ENCODE measurements at regions not wholly inside any gene's neighbourhood (a gene's known extent, or its start where the extent isn't known, plus 50 kb on each side); places are given as distances from the start of the nearest gene placed in this dataset.

DNA sequence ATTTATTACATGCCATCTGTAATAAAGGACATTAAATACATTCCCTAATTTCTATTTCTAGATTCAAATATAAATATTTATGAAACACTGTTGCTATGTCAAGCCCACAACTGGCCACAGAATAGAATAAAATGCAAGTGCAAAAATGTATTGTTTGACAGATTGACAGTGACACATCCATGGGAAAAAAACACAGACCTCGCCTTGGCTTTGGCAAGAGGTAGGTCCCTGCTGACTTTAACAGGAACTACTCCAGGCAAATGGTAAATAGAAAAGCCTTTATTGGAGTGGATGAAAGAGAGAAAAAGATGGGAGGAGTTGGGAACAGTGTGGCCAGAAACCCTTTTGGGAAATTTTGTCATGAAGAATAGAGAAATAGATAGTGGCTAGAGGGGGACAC is 622.9 kb downstream of the UTRN start:
- no peak for DNase-seq (ENCODE audit: low spot score)
- no peak overlapping the region for H3K27ac ChIP-seq
- ChIA-PET CTCF (no interaction called here), POLR2A (ENCODE audit: low non-redundant PET) (no interaction called here)
- TF ChIP-seq, protein P1, sequence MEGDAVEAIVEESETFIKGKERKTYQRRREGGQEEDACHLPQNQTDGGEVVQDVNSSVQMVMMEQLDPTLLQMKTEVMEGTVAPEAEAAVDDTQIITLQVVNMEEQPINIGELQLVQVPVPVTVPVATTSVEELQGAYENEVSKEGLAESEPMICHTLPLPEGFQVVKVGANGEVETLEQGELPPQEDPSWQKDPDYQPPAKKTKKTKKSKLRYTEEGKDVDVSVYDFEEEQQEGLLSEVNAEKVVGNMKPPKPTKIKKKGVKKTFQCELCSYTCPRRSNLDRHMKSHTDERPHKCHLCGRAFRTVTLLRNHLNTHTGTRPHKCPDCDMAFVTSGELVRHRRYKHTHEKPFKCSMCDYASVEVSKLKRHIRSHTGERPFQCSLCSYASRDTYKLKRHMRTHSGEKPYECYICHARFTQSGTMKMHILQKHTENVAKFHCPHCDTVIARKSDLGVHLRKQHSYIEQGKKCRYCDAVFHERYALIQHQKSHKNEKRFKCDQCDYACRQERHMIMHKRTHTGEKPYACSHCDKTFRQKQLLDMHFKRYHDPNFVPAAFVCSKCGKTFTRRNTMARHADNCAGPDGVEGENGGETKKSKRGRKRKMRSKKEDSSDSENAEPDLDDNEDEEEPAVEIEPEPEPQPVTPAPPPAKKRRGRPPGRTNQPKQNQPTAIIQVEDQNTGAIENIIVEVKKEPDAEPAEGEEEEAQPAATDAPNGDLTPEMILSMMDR (conservative IDR thresholded peaks at IDR 0.05; ENCODE audit: low read depth): no peak

GRCh38 chr6:144909753-144910285 is 624.7 kb downstream of the UTRN start:
- ChIA-PET CTCF (no interaction called here), POLR2A (ENCODE audit: low non-redundant PET) (no interaction called here)
- no peak overlapping the region for H3K27ac ChIP-seq

DNA sequence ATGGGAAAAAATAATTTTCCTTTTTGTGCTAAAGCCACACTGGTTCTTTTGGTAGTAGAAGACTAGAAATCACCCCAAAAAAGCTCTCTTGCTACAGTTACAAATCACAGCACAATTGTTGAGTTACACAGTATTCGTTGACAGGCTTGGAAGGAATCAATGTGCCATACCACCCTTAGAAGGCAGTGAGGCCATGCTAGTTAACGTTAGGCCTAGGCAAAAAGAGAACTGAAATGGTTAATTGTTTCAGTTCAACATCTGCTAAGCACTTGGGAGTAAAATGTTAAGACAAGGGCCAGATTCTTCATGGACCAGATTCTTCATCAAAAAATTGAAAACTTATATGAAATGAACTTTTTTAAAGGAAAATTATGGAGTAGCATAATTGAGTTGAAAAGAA is 626.2 kb downstream of the UTRN start:
- ChIA-PET CTCF (no interaction called here), POLR2A (ENCODE audit: low non-redundant PET) (no interaction called here)

More at GRCh38 chr6:144909753-144910285, 624.7 kb downstream of the UTRN start:
- no peak for DNase-seq (ENCODE audit: low spot score)
- TF ChIP-seq, protein P1 (conservative IDR thresholded peaks at IDR 0.05; ENCODE audit: low read depth): no peak

DNA sequence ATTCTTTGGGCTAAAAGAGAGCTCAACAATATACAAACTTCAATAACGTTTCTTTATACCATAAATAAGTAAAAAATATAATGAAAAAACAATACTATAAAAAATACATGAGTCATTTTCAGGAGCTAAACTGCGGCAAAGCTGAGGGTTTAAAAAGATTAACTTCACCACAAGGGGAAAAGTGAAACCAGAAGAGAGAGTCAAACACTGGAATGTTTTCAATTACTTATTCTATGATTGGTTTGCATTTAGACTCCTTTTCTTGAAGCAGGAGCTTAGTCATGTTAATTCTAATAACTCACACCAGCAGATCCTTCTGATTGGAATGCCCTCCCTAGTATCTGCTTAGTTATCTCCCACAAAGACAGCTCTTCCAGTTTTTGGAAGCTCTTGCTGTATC is 627.3 kb downstream of the UTRN start:
- ChIA-PET CTCF (no interaction called here), POLR2A (ENCODE audit: low non-redundant PET) (no interaction called here)
- DNase-seq (ENCODE audit: low spot score): peak; percentile 16
- TF ChIP-seq, protein P1 (conservative IDR thresholded peaks at IDR 0.05; ENCODE audit: low read depth): no peak
- no peak overlapping the region for H3K27ac ChIP-seq

More for the DNA sequence above, 626.2 kb downstream of the UTRN start:
- H3K27ac ChIP-seq: no peak overlapping the region
- TF ChIP-seq, protein P1 (conservative IDR thresholded peaks at IDR 0.05; ENCODE audit: low read depth): no peak
- DNase-seq (ENCODE audit: low spot score): no peak

DNA sequence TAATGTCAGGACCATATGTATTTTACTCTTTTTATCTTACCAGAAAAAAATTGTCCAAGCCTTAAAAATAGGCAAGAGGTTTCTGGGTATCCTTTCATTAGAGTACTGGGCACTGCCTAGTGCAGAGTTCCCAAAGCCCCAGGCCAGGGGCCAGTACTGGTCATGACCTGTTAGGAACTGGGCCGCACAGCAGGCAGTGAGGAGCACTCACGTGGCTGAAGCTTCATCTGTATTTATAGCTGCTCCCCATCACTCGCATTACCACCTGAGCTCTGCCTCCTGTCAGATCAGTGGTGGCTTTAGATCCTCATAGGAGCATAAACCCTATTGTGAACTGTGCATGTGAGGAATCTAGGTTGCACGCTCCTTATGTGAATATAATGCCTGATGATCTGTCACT is 632.9 kb downstream of the UTRN start:
- no peak for DNase-seq (ENCODE audit: low spot score)
- POLR2A ChIA-PET (ENCODE audit: low non-redundant PET): no interaction called here
- CTCF ChIA-PET: no interaction called here
- no peak overlapping the region for H3K27ac ChIP-seq
- TF ChIP-seq, protein P1 (conservative IDR thresholded peaks at IDR 0.05; ENCODE audit: low read depth): no peak

- H3K27ac ChIP-seq: no peak overlapping the region
- no peak for DNase-seq (ENCODE audit: low spot score)
- ChIA-PET POLR2A (ENCODE audit: low non-redundant PET) (no interaction called here), CTCF (no interaction called here)
- TF ChIP-seq, protein P1 (conservative IDR thresholded peaks at IDR 0.05; ENCODE audit: low read depth): no peak
Measured at GRCh38 chr6:144919560-144919959, 634.4 kb downstream of the UTRN start.

Measured in RWPE1 (cell line).